ENCODE measurements at regions not wholly inside any gene's neighbourhood (a gene's known extent, or its start where the extent isn't known, plus 50 kb on each side); places are given as distances from the start of the nearest gene placed in this dataset.
A peak's percentile ranks its signal among the peaks of the same experiment; 100 is the strongest.
"Not testable (repeated sequence)": the region's sequence is repeated elsewhere in the genome, so short reads cannot be mapped to it uniquely, and the experiment has no call there.

- DNase-seq (ENCODE audit: low spot score in 2 of 2); intact Hi-C loops (cut with DNase I; ENCODE audit: low total_unique reads); H3K27ac ChIP-seq: not testable (repeated sequence)
These were observed 111.5 kb upstream of the MTLN start for GRCh38 chr2:110323832-110324231.

GRCh38 chr2:110322535-110322934, 110.2 kb upstream of the MTLN start:
- H3K4me1 ChIP-seq; H3K4me3 ChIP-seq; H3K9me3 ChIP-seq; H3K27ac ChIP-seq; H3K27me3 ChIP-seq; DNase-seq (ENCODE audit: low spot score in 2 of 2); H3K36me3 ChIP-seq; intact Hi-C loops (cut with DNase I; ENCODE audit: low total_unique reads): not testable (repeated sequence)

More at GRCh38 chr2:110323832-110324231, 111.5 kb upstream of the MTLN start:
- H3K27me3 ChIP-seq, H3K9me3 ChIP-seq, H3K36me3 ChIP-seq, H3K4me1 ChIP-seq, H3K4me3 ChIP-seq: not testable (repeated sequence)

GRCh38 chr2:110320834-110321563, 108.7 kb upstream of the MTLN start:
- H3K4me1 ChIP-seq; intact Hi-C loops (cut with DNase I; ENCODE audit: low total_unique reads): not testable (repeated sequence)

GRCh38 chr2:110318898-110319297, 106.6 kb upstream of the MTLN start:
- H3K4me1 ChIP-seq; H3K36me3 ChIP-seq; H3K4me3 ChIP-seq; H3K27me3 ChIP-seq; H3K27ac ChIP-seq; intact Hi-C loops (cut with DNase I; ENCODE audit: low total_unique reads); DNase-seq (ENCODE audit: low spot score in 2 of 2); H3K9me3 ChIP-seq: not testable (repeated sequence)

More at GRCh38 chr2:110320834-110321563, 108.7 kb upstream of the MTLN start:
- not testable (repeated sequence) for DNase-seq (ENCODE audit: low spot score in 2 of 2); H3K27me3 ChIP-seq; H3K9me3 ChIP-seq; H3K4me3 ChIP-seq; H3K27ac ChIP-seq; H3K36me3 ChIP-seq

GRCh38 chr2:110317377-110317776, 105.0 kb upstream of the MTLN start:
- H3K27me3 ChIP-seq; intact Hi-C loops (cut with DNase I; ENCODE audit: low total_unique reads): not testable (repeated sequence)

GRCh38 chr2:110316051-110316865, 103.9 kb upstream of the MTLN start:
- H3K36me3 ChIP-seq; intact Hi-C loops (cut with DNase I; ENCODE audit: low total_unique reads); H3K4me3 ChIP-seq; DNase-seq (ENCODE audit: low spot score in 2 of 2); H3K9me3 ChIP-seq; H3K27me3 ChIP-seq; H3K4me1 ChIP-seq; H3K27ac ChIP-seq: not testable (repeated sequence)

More at GRCh38 chr2:110317377-110317776, 105.0 kb upstream of the MTLN start:
- not testable (repeated sequence) for H3K4me1 ChIP-seq; H3K27ac ChIP-seq; H3K36me3 ChIP-seq; H3K4me3 ChIP-seq; DNase-seq (ENCODE audit: low spot score in 2 of 2); H3K9me3 ChIP-seq

- H3K27ac ChIP-seq; DNase-seq (ENCODE audit: low spot score in 2 of 2); H3K36me3 ChIP-seq; H3K9me3 ChIP-seq; H3K27me3 ChIP-seq; H3K4me1 ChIP-seq; intact Hi-C loops (cut with DNase I; ENCODE audit: low total_unique reads); H3K4me3 ChIP-seq: not testable (repeated sequence)
These were observed 102.9 kb upstream of the MTLN start for GRCh38 chr2:110315054-110315820.

- H3K4me3 ChIP-seq; H3K27me3 ChIP-seq; H3K27ac ChIP-seq; H3K4me1 ChIP-seq; H3K9me3 ChIP-seq; H3K36me3 ChIP-seq; intact Hi-C loops (cut with DNase I; ENCODE audit: low total_unique reads): not testable (repeated sequence)
- DNase-seq (ENCODE audit: low spot score in 2 of 2): peak in 1 of 2 donors; percentile 15
These were observed 102.1 kb upstream of the MTLN start for GRCh38 chr2:110314472-110314871.

- H3K27ac ChIP-seq; H3K4me3 ChIP-seq; DNase-seq (ENCODE audit: low spot score in 2 of 2); H3K4me1 ChIP-seq; intact Hi-C loops (cut with DNase I; ENCODE audit: low total_unique reads); H3K9me3 ChIP-seq; H3K36me3 ChIP-seq; H3K27me3 ChIP-seq: not testable (repeated sequence)
These were observed 100.7 kb upstream of the MTLN start for GRCh38 chr2:110313032-110313431.

GRCh38 chr2:110311713-110312444, 99.5 kb upstream of the MTLN start:
- DNase-seq (ENCODE audit: low spot score in 2 of 2); H3K27ac ChIP-seq; H3K36me3 ChIP-seq; intact Hi-C loops (cut with DNase I; ENCODE audit: low total_unique reads); H3K9me3 ChIP-seq; H3K4me1 ChIP-seq; H3K4me3 ChIP-seq; H3K27me3 ChIP-seq: not testable (repeated sequence)

GRCh38 chr2:110310988-110311475, 98.7 kb upstream of the MTLN start:
- DNase-seq (ENCODE audit: low spot score in 2 of 2); H3K27me3 ChIP-seq; H3K27ac ChIP-seq; intact Hi-C loops (cut with DNase I; ENCODE audit: low total_unique reads); H3K9me3 ChIP-seq; H3K36me3 ChIP-seq; H3K4me3 ChIP-seq; H3K4me1 ChIP-seq: not testable (repeated sequence)

- H3K4me3 ChIP-seq; intact Hi-C loops (cut with DNase I; ENCODE audit: low total_unique reads); H3K27me3 ChIP-seq; H3K27ac ChIP-seq; H3K36me3 ChIP-seq; H3K4me1 ChIP-seq; DNase-seq (ENCODE audit: low spot score in 2 of 2); H3K9me3 ChIP-seq: not testable (repeated sequence)
These were observed 96.4 kb upstream of the MTLN start for GRCh38 chr2:110308728-110309127.
